C4-2B (cell line): ENCODE measurements at regions not wholly inside any gene's neighbourhood (a gene's known extent, or its start where the extent isn't known, plus 50 kb on each side); places are given as distances from the start of the nearest gene placed in this dataset.

Experiments used
- H3K27ac ChIP-seq: fragments of 450-650 bp; 2 replicates; pipeline ENCODE4 v1.5.1; 2017
- CTCF ChIP-seq: fragments of 450-650 bp; conservative IDR thresholded peaks from 2 replicates; pipeline ENCODE4 v1.5.1; 2017; ENCODE audit warnings: mild to moderate bottlenecking
- ZFX ChIP-seq: fragments of 450-650 bp; IDR thresholded peaks from 2 replicates; pipeline ENCODE4 v1.6.1; 2017

GRCh38 chr16:76226481-76226880, 50.7 kb upstream of the CNTNAP4 start:
- TF ChIP-seq ZFX (no peak), CTCF (no peak)
- no peak overlapping the region for H3K27ac ChIP-seq
